ENCODE measurements at regions not wholly inside any gene's neighbourhood (a gene's known extent, or its start where the extent isn't known, plus 50 kb on each side); places are given as distances from the start of the nearest gene placed in this dataset.

- TF ChIP-seq POLR2AphosphoS5 (IDR thresholded peaks at IDR 0.05; ENCODE audit: low read depth, low read length) (no peak), CTCF (IDR thresholded peaks at IDR 0.05) (no peak)
Measured at GRCh38 chr3:124410471-124410870, 319.8 kb upstream of the UMPS start.
